ENCODE measurements at regions not wholly inside any gene's neighbourhood (a gene's known extent, or its start where the extent isn't known, plus 50 kb on each side); places are given as distances from the start of the nearest gene placed in this dataset.

DNA sequence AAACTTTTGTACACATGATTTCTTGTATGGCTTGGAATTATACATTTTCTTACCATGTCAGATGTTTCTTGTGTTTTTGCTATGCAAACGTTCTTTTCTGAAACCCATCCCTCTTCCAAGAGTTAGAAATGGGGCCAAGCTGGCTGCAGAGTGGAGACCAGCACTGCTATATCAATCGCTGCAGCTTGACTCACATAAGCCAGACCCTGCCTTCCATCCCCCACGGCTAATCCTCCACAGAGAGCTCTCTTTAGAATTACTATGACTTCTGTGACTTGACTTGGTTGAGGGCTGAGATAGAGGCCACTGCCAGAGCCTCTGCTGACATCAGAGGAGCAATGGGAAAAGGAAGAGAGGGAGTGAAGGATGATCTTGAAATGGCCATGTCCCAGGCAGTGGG is 147.9 kb downstream of the DACT1 start:
- no peaks in the 10 kb centered on the region for H4K20me1 ChIP-seq (ENCODE audit: insufficient read depth)
- H3K9me2 ChIP-seq (ENCODE audit: insufficient read depth), result no peaks in the 10 kb centered on the region
- H2AFZ ChIP-seq, result no peak overlapping the region
- no TSS peak for BruUV-seq (replicated peaks)
- H3K27ac ChIP-seq, result no peak overlapping the region
- TF ChIP-seq CTCF (conservative IDR thresholded peaks at IDR 0.05), result no peak
- TF ChIP-seq EZH2 (IDR thresholded peaks at IDR 0.05; ENCODE audit: low read depth), result no peak
- POLR2A ChIA-PET (ENCODE audit: unreplicated experiment), result no interaction called here
- no peaks in the 10 kb centered on the region for H3K79me2 ChIP-seq (ENCODE audit: low read depth)
- intact Hi-C loops (cut with micrococcal nuclease; ENCODE audit: unreplicated experiment), result no loop called here
- CTCF ChIA-PET, result no interaction called here
- no peaks in the 10 kb centered on the region for H3F3A ChIP-seq (ENCODE audit: insufficient read depth, low read depth)
- no peaks in the 10 kb centered on the region for H3K9me3 ChIP-seq (ENCODE audit: insufficient read depth, low read depth)
- no peak overlapping the region for H3K4me3 ChIP-seq
- no peak overlapping the region for H3K4me2 ChIP-seq
- peaks cover 76% of the 10 kb centered on the region for H3K27me3 ChIP-seq (ENCODE audit: insufficient read depth, low read depth)
- H3K4me1 ChIP-seq (replicated peaks; ENCODE audit: insufficient read depth), result no peaks in the 10 kb centered on the region
- no peak for DNase-seq
- no peaks in the 10 kb centered on the region for H3K36me3 ChIP-seq (ENCODE audit: low read depth)

- CTCF ChIA-PET, result no interaction called here
- no TSS peak for BruUV-seq (replicated peaks)
- no peak for DNase-seq
- no peak overlapping the region for H3K4me3 ChIP-seq
- H3K79me2 ChIP-seq (ENCODE audit: low read depth), result no peaks in the 10 kb centered on the region
- H3K9me2 ChIP-seq (ENCODE audit: insufficient read depth), result no peaks in the 10 kb centered on the region
- H3K27me3 ChIP-seq (ENCODE audit: insufficient read depth, low read depth), result peaks cover 80% of the 10 kb centered on the region
- H4K20me1 ChIP-seq (ENCODE audit: insufficient read depth), result no peaks in the 10 kb centered on the region
- intact Hi-C loops (cut with micrococcal nuclease; ENCODE audit: unreplicated experiment), result no loop called here
- no peaks in the 10 kb centered on the region for H3K36me3 ChIP-seq (ENCODE audit: low read depth)
- no peaks in the 10 kb centered on the region for H3K9me3 ChIP-seq (ENCODE audit: insufficient read depth, low read depth)
- H3K4me2 ChIP-seq, result no peak overlapping the region
- H3F3A ChIP-seq (ENCODE audit: insufficient read depth, low read depth), result no peaks in the 10 kb centered on the region
- TF ChIP-seq CTCF (conservative IDR thresholded peaks at IDR 0.05), result no peak
- TF ChIP-seq EZH2 (IDR thresholded peaks at IDR 0.05; ENCODE audit: low read depth), result no peak
- no peak overlapping the region for H2AFZ ChIP-seq
- no peak overlapping the region for H3K27ac ChIP-seq
- no peaks in the 10 kb centered on the region for H3K4me1 ChIP-seq (replicated peaks; ENCODE audit: insufficient read depth)
- POLR2A ChIA-PET (ENCODE audit: unreplicated experiment), result interaction anchor here (0.7 kb wide), 1 partner anchor 35 kb away, joined by 3 read pairs; no protein-coding TSS in a partner anchor
Measured at GRCh38 chr14:58787592-58787991, 149.8 kb downstream of the DACT1 start.

- CTCF ChIA-PET, result no interaction called here
Measured at GRCh38 chr14:58788655-58789503, 151.1 kb downstream of the DACT1 start.

More at GRCh38 chr14:58788655-58789503, 151.1 kb downstream of the DACT1 start:
- H3K36me3 ChIP-seq (ENCODE audit: low read depth), result no peaks in the 10 kb centered on the region
- H3F3A ChIP-seq (ENCODE audit: insufficient read depth, low read depth), result no peaks in the 10 kb centered on the region
- intact Hi-C loops (cut with micrococcal nuclease; ENCODE audit: unreplicated experiment), result no loop called here
- no peaks in the 10 kb centered on the region for H3K9me2 ChIP-seq (ENCODE audit: insufficient read depth)
- no peaks in the 10 kb centered on the region for H3K4me1 ChIP-seq (replicated peaks; ENCODE audit: insufficient read depth)
- no peak overlapping the region for H3K27ac ChIP-seq
- H3K9me3 ChIP-seq (ENCODE audit: insufficient read depth, low read depth), result no peaks in the 10 kb centered on the region
- no peak for DNase-seq
- no peak for TF ChIP-seq CTCF (conservative IDR thresholded peaks at IDR 0.05)
- TF ChIP-seq EZH2 (IDR thresholded peaks at IDR 0.05; ENCODE audit: low read depth), result no peak
- H3K4me3 ChIP-seq, result no peak overlapping the region
- no peaks in the 10 kb centered on the region for H3K79me2 ChIP-seq (ENCODE audit: low read depth)
- POLR2A ChIA-PET (ENCODE audit: unreplicated experiment), result no interaction called here
- H2AFZ ChIP-seq, result no peak overlapping the region
- no peak overlapping the region for H3K4me2 ChIP-seq
- H3K27me3 ChIP-seq (ENCODE audit: insufficient read depth, low read depth), result peaks cover 76% of the 10 kb centered on the region
- BruUV-seq (replicated peaks), result no TSS peak
- no peaks in the 10 kb centered on the region for H4K20me1 ChIP-seq (ENCODE audit: insufficient read depth)
